RPMI7951 (cell line): ENCODE measurements at regions not wholly inside any gene's neighbourhood (a gene's known extent, or its start where the extent isn't known, plus 50 kb on each side); places are given as distances from the start of the nearest gene placed in this dataset.

ENCODE experiments used
- DNase-seq: peaks from one replicate; pipeline ENCODE4 v3.0.0-alpha.2; 2012; ENCODE audit warnings: low read depth

DNA sequence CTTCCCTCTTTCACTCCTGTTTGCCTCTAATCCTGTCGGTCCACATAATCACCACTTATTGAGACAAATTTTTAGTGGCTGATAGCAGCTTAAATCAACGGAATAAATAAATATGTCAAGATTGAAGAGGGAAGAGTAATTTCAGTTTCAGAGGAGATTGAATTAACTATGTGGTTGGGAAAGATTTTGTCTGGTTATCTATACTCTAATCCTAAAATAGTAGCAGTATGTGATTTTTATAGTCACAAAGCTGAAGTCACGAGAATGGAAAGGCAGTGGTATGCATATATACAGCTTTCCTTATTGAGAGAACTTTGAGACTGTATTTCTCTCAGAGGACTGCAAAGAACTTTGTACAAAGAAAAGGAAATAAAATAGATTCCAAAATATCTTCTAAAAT, 493.3 kb downstream of the FAT4 start:
- DNase-seq: no peak

DNA sequence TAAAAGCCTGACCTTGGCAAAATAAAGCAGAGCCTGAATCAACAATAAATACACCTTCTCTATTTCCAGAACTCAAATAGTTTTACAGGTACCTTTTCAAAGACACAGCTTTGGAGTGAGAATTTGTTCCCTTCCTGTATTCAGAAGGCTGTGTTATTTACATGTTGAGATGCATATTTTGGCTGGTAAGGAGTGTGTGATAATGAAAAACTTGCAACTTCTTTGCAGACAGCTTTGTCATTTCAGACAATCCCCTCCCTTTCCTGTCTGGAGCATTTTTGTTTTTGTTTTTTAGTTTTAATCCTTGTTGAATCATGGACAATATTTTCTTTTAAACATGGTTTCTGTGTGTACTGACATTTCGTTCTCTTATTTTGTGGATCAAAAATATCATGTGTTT, 493.8 kb downstream of the FAT4 start:
- DNase-seq: no peak

DNA sequence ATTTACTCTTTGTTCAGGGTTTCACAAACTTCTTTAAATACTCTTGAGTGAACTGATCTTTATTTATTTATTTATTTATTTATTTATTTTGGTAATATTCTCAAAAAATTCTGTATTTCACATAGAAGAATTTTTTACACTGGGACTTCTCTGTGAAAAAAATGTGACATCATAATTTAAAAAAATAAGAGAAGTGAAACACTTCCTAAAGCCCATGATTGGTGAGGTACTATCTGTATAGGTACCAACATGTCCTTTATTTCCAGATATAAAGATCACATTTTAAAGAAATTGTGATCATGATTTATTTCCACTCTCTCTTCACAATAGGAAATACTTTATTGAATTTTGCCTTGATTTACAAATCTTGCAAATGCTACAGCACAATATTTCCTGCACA, 497.1 kb downstream of the FAT4 start:
- DNase-seq: no peak

DNA sequence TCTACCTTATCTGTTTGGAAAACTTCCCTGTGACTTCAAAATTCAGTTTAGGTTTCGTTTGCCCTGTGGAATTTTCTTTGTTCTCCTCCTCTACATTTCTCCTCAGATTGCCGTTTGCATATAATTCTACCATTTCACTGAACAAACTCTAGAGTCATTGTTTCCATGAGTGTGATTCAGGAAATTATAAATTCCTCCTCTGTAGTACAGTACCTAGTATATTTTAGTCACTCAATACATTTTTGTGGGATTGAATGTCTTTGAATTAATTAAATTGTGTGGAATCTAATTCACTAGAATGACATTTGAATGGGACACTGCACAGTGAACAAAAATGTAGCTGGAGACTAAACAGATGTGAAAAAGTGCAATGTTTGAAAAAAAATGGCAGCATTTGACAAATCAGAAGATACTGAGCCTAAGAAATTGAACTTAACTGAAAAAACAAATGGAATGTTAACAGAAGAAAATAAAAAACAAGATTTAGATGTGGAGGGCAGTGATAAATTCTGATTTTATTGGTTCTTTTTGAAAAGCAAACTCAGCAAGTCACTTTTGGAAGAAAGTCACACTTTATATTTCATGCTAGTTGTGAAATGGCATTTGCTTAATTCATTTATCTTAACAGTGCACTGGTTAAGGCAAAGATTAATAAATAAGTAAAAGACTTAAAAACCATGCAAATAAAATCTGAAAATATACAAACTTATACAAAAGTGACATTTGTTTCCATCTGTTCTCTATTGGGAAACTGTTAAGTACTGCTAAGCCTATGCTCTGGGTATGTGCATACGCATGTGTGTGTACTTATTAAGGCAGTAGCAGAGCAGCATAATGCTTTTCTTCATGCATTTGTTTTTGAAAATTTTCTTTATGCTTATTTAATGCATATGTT, 512.3 kb downstream of the FAT4 start:
- DNase-seq: no peak

DNA sequence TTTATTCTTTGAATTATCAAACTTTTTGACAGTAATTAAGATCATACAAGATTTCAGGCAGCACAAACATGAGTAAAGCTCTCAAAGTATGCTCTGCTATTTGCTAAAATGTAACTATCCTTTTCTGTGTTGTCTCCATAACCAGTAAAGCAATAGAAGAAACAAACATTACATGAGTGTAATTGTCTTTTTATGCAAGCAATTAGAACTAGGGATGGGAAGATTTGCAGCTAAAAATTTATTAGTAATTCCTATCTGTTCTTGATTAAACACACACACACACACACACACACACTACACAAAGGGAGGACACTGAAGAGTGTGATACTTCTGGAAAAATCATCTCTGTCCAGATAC, 512.9 kb downstream of the FAT4 start:
- DNase-seq: no peak

DNA sequence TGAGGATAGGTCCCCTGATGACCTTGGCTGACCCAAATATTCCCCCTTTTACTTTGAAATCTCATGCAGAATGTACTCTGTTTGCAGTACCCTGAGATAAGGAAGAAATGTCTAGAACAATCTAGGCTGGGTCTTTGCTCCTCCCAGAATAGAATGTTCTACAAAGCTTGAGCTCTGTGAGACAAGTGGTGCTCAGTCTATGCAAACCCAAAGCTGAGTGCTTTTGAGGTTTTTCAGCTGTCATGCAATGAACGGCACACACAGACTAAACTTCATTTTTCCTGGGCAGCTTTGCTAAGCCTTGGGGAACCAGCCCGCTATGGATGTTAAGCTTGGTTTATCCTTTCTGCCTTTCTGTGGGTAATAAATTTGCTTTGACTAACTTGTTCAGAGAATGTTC, 513.6 kb downstream of the FAT4 start:
- no peak for DNase-seq

DNA sequence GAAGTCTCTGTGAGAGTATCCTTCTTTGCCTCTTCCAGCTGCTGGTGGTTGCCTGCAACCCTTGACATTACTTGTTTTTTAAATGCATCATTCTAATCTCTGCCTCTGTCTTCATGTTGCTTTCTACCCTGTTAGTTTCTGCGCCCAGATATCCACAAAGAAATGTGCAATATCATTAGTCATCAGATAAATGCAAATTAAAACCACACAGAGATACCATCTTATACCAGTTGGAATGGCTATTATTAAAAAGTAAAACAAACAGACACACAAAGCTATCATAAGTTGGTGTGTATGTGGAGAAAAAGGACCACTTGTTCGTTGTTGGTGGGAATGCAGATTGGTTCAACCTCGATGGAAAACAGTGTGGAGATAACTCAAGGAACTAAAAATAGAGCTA, 517.4 kb downstream of the FAT4 start:
- DNase-seq: no peak

DNA sequence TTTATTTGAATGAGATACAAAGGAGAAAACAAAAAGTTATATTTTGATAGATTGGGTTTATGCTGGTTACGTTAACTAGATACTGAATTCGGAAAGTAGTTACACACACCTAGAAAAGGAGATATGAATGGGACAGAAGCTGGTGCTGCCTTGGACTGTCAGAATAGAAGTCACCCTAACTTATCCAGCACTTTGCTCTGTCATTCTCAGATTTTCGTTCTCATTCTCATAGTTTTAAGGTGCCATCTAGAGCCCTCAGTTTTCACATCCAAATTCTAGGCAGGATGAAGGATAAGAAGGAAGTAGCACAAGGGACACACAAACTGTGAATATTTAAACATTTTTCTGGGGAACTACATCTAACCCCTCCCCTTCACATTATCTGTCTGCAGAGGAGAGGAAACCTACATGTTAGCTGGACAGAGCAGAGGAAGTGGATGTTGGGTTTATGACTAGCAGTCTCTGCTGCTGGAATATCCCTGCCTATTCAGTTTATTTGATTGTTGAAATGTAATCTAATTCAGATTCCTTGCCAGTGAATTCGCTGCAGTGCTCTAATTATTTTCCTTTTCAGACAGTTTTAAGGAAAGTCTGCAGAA, 521.9 kb downstream of the FAT4 start:
- DNase-seq: no peak

DNA sequence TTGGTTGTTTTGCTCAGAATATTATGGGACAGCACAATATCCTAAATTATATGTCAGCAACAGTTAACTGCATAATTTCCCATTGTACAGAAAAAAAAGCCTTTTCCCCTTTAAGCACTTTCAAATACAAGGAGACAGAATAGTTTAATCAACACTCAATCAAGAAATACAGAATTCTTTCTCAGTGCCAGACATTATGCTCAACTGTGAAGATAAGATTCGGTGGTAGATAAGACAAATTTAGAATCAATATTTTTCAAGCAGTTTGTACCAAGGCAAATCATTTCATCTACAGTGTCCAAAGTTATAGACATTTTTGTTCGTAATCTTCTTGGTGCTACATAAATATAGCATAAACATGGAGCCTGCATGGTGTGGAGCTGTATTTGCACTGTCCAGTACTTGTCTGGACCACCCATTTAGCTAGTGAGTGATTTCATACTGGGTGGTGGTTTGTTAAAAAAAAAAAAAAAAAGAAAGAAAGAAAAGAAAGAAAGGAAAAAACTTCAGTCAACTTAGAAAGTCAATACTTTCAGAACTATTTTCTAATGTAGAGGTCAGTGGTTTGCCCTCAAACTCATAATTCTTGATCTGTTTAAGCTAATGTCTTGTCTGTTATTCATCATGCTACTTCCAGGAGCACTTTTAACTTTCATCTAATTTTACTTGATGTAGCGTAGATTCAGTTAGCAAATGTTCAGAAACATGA, 522.9 kb downstream of the FAT4 start:
- no peak for DNase-seq

DNA sequence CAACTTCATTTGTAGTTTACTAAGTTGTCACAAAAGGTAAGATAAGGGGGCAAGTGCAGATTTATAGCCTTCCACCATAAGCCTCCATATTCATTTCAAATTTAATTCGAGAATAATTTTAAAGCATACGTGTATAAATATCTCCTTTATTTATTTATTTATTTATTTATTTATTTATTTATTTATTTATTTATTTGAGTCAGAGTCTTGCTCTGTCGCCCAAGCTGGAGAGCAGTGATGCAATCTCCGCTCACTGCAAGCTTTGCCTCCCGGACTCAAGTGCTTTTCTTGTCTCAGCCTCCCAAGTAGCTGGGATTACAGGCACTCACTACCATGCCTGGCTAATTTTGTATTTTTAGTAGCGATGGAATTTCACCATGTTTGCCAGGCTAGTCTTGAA, 523.4 kb downstream of the FAT4 start:
- DNase-seq: no peak

DNA sequence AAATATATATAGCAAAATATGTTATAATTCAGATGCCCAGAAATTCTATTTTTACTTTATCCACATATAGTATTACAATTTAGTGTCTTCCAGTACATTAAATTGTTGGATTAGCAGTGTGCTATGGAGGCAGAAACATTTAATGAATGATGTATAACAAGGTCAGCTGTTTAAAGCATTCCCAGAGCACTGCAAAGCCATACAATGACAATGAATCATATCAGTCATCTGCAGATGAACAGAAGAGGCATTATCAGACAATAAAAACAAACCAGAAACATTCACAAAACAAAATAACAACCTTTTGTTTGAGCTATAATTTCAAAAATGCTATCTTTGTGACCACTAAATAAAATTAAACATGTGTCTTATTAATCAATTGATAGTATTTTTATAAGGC, 524.2 kb downstream of the FAT4 start:
- no peak for DNase-seq

DNA sequence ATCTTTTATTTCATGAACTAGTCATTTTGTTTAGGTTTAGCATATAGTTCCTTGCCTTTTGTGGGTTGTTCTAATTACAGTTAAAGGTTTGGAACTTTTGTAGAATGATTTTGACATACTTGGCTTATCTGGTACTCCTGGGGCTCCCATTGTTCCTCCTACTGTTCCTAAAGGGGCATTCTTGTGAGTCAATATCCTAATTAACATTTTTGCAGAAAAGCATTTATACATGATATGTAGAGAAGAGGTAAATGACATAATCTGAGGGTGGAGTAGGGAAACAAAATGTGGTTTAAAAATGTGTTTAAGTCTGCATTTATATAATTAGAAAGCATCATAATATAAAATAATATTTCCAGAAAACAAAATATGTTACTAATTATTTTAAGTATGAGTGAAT, 529.2 kb downstream of the FAT4 start:
- DNase-seq: no peak

DNA sequence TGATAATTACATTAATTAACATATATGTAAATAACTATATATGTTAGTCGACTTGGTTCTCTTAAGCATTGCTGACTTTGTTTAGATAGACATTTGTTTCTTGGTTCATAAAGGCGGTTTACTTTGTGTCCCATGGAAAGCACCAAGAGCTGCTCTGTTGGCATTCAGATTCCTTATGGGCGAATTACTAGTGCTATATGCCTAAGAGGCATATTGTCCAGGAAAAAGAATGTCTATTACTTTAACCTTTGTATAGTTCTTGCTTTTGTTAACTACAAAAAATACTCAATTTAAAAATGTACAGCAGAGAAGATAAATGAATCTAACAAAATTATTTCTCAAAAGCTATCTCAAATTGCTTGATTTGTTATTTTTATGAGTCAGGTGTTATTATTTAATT, 532.8 kb downstream of the FAT4 start:
- DNase-seq: no peak

DNA sequence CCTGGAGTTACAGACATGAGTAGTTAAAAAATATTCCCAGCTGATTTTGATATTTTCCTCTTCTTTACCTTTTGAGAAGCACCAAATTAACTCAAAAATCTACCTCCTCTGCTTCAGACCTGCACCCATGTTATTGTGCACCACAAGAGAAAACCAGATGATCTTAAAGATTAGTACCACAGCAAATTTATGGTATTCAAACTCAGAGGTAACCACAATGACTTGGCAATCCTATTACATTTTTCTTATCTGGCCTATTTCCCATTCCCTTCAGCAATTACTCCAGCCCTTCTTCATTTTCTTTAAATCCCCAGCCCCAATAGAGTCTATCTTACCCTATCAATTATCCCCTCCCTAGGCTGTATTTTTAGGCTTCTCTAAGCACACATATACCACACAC, 535.1 kb downstream of the FAT4 start:
- peak; percentile 18 for DNase-seq

DNA sequence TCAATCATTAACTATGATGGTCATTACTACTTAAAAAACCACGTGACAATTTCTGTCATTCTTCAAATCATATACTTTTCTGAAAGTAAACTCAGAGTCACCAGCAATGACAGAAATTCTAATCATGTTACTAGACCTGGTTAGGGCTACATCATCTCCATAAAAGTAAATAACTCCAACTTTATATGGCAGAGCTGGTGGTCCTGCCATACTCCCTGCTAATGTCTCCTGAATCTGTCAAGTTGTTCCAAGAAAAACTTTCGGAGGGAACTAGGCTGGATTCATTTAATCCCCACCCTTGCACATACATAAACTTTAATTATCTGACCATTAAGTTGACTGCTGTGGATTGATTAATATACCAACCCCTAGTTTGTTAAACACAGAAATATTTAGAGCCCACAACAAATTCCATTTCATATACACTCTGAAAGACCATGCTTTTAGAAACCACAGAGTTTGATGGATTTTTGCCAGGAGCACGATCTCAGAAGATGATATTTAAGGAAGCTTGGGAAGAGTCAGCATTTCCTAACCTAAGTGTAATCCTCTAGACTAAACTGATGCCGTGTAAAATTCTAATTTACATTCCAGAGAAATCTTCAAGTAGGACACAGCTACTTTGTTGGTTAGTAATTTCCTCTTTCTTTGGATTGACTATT, 577.0 kb downstream of the FAT4 start:
- DNase-seq: peak; percentile 23

DNA sequence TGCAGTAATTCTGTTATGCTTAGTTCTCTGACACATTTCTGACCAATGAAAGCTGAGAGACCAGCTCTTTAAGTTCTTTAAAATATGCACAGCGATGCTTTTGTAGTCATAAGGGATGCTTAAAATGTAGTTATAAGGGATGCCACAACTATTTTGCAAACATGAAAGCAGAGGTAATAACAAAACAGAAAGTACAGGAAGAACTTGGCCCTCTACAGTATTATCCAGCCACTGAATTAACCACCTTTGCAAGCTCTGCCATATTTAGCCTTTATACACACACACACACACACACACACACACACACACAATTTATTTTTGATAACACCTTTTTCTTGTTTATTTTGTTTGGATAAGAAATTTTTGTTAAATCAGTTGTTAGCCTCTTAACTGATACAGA, 590.0 kb downstream of the FAT4 start:
- DNase-seq: no peak

DNA sequence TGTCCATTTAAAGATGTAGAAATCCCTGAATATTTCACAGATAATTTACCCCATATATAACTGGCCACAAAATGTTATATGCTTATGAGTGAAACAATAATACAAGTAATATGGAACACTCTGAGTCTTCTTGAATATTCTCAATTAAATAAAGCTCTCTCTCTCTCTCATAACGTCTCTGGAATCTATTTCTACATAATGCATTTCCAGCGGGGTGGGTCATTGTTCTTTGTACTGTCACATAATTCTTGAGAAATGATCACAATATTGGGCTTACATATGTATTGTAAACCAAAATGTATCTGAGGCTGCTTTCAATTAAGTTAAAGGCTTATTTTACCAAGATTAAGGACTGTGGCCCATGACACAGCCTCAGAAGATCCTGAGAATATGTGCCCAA, 596.3 kb downstream of the FAT4 start:
- DNase-seq: no peak

DNA sequence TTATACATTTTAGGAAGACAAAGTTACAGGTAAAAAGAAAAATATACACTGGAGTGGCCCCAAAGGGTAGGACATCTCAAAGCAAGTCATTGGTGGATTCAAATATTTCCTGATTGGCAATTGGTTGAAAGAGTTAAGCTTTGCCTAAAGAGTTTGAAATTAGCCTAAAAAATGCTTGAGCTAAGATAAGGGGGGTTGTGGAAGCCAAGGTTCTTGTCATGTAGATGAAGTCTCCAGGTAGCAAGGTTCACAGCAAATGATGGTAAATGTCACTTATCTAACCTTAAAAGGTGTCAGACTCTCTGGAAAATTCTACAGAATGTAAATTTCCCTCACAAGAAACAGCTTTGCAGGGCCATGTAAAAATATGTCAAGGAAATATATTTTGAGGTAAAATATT, 596.7 kb downstream of the FAT4 start:
- no peak for DNase-seq

DNA sequence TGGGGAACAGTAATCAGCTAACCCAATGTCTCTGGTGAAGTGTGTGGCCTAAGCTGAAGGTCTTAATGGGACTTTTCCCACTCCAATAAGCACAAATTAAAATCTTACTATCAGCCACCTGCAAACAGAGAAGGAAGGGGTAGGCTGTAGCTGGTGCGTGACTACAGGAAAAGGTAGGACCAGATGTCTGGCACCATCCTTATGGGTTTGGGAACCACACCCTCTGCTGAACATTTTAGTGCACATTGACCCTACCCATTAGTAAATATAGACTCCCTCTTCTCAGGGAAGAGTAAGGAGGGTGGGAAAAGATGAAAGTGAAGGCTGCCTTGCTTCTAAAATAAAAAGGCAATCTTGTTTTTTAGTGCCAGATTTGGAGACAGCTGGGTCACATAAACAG, 602.8 kb downstream of the FAT4 start:
- DNase-seq: no peak

DNA sequence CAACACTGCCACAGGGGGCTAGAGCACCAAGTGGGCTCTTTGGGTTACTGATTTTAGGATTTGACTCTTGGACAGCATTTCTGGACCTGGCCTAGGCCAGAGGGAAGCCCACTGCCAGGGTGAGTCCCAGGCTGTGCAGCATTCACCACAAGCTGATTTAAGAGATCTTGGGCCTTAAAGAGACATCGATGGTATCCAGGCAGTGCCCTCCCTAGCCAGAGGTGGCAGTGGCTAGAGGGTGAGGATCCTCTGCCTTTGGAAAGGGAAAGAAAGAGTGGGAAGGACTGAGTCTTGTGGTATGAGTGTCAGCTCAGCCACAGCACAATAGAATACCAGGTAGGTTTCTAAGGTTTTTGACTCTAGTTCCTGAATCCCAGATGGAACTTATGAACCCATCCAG, 613.9 kb downstream of the FAT4 start:
- no peak for DNase-seq

DNA sequence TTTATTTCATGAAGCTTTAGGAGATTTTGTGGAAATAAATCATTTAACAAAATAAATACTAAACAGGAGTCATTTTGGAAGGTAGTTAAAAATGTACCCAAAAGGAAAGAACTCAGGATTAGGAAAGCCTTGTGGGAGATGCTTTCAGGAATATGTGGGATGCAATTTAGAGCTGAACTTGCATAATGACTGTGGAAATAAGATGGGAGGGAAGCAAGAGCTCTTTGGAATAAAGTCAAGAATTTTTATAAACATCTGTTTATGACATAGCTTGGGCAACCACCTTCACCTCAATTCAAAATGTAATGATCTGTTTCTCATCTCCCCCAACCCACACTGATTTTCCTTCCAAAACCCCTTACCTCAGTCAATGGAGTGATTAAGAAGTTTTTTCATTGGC, 623.8 kb downstream of the FAT4 start:
- no peak for DNase-seq

DNA sequence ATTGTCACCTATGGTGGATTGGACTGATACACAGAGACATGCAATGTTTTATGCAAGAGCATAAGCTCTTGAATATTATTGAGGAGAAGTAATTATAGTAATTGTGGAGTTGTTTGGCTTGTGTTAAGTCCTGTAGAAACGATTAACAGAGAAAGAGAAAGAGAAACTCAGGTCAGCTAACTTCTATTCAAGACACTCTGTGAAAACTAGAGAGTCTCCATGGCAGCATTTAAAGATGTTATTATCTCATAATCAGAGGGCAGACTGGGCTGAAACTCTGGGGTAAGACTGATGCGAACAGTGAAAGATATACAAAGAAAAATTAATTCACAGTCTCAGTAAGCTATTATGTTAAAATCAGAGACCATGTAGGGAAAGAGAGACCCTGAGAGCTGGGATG, 625.7 kb downstream of the FAT4 start:
- DNase-seq: no peak

DNA sequence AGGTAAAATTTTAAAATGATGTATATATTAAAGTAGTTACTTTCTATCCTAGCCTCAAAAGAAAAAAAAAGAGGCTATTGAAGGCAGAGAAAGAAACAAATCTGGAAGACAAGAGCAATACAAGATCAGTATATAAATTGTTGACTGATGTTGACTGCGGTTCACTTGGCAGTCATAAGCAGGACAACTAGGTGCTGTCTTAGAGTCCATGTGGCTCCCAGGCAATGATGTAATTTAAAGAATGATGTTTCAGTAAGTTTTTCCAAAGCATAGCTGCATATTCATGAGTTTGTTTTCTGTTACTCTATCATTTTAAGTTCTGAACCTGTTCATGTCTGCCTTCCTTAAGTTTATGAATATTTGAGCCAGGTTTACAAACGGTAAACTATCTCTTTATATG, 630.2 kb downstream of the FAT4 start:
- DNase-seq: no peak
